GM18867 (cell line): ENCODE measurements at regions not wholly inside any gene's neighbourhood (a gene's known extent, or its start where the extent isn't known, plus 50 kb on each side); places are given as distances from the start of the nearest gene placed in this dataset.

Experiments
- ATAC-seq: cut with Tn5 transposase; IDR thresholded peaks from one replicate; pipeline ENCODE4 v1.9.1; 2021; ENCODE audit warnings: mild to moderate bottlenecking, moderate library complexity; ENCODE audit not compliant: unreplicated experiment

DNA sequence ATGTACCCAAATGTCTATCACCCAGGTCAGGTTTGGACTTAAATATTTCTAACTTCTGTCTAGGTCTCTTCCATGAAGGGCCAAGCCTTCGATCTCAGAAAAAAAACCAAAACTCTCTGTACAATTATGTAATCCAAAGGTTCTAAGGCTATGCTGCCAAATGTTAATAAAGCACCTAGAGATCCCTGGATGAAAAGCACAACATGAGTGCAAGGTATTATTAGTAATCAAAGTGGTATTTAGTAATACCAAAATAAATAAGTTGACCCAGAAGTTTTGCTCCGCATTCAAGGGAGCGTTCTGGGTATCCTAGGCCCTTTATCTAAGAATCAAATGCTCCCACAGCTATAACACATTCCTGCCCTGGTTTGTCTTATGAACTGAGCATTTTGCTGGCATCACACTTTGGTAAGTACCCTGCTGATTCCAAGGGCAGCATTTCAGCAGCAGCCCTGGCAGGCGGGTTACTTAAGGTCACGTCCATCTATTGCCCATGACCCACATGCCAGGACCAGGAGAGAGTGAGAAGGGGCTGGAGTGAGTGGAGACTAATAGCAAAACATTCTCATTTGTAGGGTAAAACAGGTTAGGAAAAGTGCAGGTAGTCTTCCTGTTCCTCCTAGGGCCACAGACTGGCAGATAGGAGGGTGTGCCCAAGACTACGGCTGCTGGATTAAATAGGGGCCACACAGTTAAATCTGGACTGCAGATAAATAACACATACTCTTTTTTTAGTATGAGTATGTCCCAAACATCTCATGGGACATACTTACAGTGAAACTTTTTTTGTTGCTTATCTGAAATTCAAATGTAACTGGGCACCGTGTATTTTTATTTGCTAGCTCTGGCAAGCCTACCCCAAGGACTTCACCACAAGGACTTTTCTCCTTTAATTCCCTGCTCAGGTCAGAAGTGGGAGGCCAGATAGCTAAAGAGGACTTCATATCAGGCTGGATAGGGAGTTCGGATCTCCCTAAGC is 76.0 kb upstream of the SNRK start:
- ATAC-seq: no peak

GRCh38 chr3:43207628-43208085 is 78.7 kb upstream of the SNRK start:
- ATAC-seq: peak; percentile 72

- ATAC-seq: no peak
Observed at GRCh38 chr3:43206632-43207031, 79.7 kb upstream of the SNRK start.

GRCh38 chr3:43206105-43206504 is 80.2 kb upstream of the SNRK start:
- ATAC-seq: no peak

DNA sequence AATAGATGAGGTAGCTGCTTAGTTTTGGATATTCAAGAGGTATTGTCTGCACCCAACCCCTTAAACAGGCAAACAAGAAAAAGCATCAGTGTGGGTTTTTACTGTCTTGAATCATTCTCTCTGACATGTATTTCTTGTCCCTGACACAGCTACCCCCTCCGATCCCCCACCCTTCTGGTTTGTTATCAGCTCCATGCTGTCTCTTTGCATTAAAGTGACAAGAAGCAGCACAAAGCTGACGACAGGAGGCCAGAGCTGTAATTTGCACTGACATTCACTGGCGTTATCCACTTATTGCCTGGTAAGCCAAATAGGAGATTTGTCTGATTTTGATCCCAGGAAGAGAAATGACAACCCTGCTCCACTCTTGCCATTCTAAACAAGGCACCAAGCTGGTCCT is 83.3 kb upstream of the SNRK start:
- ATAC-seq: no peak

GRCh38 chr3:43201581-43201980 is 84.8 kb upstream of the SNRK start:
- no peak for ATAC-seq

GRCh38 chr3:43199645-43200306 is 86.6 kb upstream of the SNRK start:
- no peak for ATAC-seq

GRCh38 chr3:43198791-43199644 is 87.3 kb upstream of the SNRK start:
- ATAC-seq: no peak

- no peak for ATAC-seq
Observed at GRCh38 chr3:43198301-43198700, 88.0 kb upstream of the SNRK start.

- ATAC-seq: no peak
Observed at GRCh38 chr3:43197181-43197580, 89.2 kb upstream of the SNRK start.

DNA sequence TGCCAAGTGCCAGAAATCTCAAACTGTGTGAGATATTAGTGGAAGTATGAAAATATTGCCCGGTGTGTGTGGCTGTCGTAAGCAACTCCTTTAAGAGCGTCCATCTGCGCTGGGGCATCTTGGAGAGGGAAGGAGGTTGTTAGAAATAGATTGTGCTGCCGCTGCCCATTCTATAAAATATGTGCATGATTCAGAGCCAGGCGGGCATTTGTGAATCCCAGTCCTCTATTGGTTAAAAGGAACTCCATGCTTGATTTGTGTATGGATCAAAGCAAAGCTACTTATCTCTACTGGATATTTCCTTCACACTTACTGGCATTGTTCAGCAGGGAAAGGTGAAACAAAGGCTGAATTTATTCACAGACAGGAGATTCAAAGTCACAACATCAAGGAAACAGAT is 89.6 kb upstream of the SNRK start:
- ATAC-seq: no peak

GRCh38 chr3:43195115-43195498 is 89.2 kb upstream of the POMGNT2 start:
- no peak for ATAC-seq

- ATAC-seq: peak; percentile 57
Observed at GRCh38 chr3:43194490-43195114, 88.7 kb upstream of the POMGNT2 start.

- ATAC-seq: no peak
Observed at GRCh38 chr3:43194069-43194468, 88.2 kb upstream of the POMGNT2 start.

GRCh38 chr3:43192028-43192427 is 86.1 kb upstream of the POMGNT2 start:
- ATAC-seq: no peak

DNA sequence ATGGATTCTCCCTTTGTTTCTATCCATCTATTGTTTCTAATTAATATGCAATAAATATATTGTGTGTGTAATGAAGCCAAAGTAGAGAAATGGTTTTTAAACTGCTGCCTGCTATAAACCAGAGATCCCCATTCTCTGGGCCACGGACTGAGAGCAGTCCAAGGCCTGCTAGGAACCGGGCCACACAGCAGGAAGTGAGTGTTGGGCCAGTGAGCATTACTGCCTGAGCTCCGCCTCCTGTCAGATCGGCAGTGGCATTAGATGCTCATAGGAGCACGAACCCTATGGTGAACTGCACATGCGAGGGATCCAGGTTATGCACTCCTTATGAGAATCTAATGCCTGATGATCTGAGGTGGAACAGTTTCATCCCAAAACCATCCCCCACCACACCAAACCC is 85.2 kb upstream of the POMGNT2 start:
- ATAC-seq: no peak

DNA sequence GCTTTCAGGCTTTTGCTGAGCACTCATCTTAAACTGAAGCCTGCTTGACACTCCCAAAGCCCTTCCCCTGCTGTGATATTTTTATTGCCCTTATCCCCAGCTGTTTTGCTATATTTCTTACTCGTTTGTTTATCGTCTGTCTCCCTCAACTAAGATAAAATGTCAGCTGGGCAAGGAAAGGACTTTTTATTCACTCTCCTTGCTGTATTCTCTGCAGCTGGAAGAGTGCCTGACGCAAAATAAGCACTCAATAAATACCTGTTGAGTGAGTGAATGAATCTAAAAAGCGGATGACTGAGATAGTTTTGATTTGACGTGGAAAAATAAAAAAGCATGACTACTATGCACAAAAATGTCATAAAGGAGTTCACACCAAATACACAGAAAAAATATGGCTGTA is 84.8 kb upstream of the POMGNT2 start:
- ATAC-seq: no peak

GRCh38 chr3:43187836-43188479 is 82.1 kb upstream of the POMGNT2 start:
- ATAC-seq: no peak

GRCh38 chr3:43185983-43186314 is 80.1 kb upstream of the POMGNT2 start:
- ATAC-seq: no peak

GRCh38 chr3:43185274-43185982 is 79.5 kb upstream of the POMGNT2 start:
- no peak for ATAC-seq
